ENCODE measurements at regions not wholly inside any gene's neighbourhood (a gene's known extent, or its start where the extent isn't known, plus 50 kb on each side); places are given as distances from the start of the nearest gene placed in this dataset.

- no peak for TF ChIP-seq ZBTB1 (CRISPR knock-in tag; IDR thresholded peaks at IDR 0.05; ENCODE audit: borderline replicate concordance)
- no peak for TF ChIP-seq SMARCC2 (IDR thresholded peaks at IDR 0.05)
- no peak for TF ChIP-seq RAD21 (CRISPR knock-in tag; IDR thresholded peaks at IDR 0.05)
- TF ChIP-seq SMC3 (IDR thresholded peaks at IDR 0.05; ENCODE audit: low read length) = no peak
- no peak for TF ChIP-seq REST (IDR thresholded peaks at IDR 0.05; ENCODE audit: borderline replicate concordance in 1 of 2, low read depth in 1 of 2, low read length in 2 of 2)
- no peak for TF ChIP-seq ZNF770 (CRISPR knock-in tag; IDR thresholded peaks at IDR 0.05)
- TF ChIP-seq BHLHE40 (IDR thresholded peaks at IDR 0.05; ENCODE audit: low read length) = no peak
- no peak for TF ChIP-seq MED1 (CRISPR knock-in tag; IDR thresholded peaks at IDR 0.05)
- no peak for TF ChIP-seq HNRNPH1 (optimal IDR thresholded peaks at IDR 0.05; ENCODE audit: low read depth, low read length)
- no peak for TF ChIP-seq CTCF (CRISPR knock-in tag; IDR thresholded peaks at IDR 0.05)
Measured at GRCh38 chr20:20888266-20888656, 175.8 kb upstream of the RALGAPA2 start.
